PC-3 (cell line): ENCODE measurements at regions not wholly inside any gene's neighbourhood (a gene's known extent, or its start where the extent isn't known, plus 50 kb on each side); places are given as distances from the start of the nearest gene placed in this dataset.

Source experiments
- ATAC-seq: fragments of 200-7000 bp; cut with Tn5 transposase; 2 replicates; pipeline ENCODE4 v1.9.1; 2020; ENCODE audit warnings: mild to moderate bottlenecking, moderate library complexity
- BruUV-seq: library from RNA; stranded (reverse); fragments of 400-500 nt; replicated peaks from 2 replicates; lab custom pipeline; 2021; lab: Mats Ljungman, UMichigan
- CTCF ChIA-PET: fragments of 300-600 bp; sonication (Branson Sonifier 250); formaldehyde crosslinking; loops from one replicate; lab custom pipeline; 2022; ENCODE audit warnings: antibody characterized with exemption; lab: Charles Lee
- POLR2A ChIA-PET: fragments of 300-600 bp; sonication (Branson Sonifier 250); formaldehyde crosslinking; loops from one replicate; lab custom pipeline; 2022; ENCODE audit warnings: antibody characterized with exemption; ENCODE audit not compliant: unreplicated experiment; lab: Charles Lee
- DNase-seq: peaks from one replicate; pipeline ENCODE4 v3.0.0-alpha.2; 2015
- H2AFZ ChIP-seq: fragments of 300-600 bp; sonication (generic); 2 replicates; pipeline ENCODE4 v1.6.0; 2016; ENCODE audit warnings: antibody characterized with exemption, low read length
- H3F3A ChIP-seq: fragments of 300-600 bp; sonication (generic); one replicate; pipeline ENCODE4 v1.6.0; 2017; ENCODE audit warnings: antibody characterized with exemption, low read length, control low read depth, mild to moderate bottlenecking; ENCODE audit not compliant: unreplicated experiment
- H3K27ac ChIP-seq: fragments of 300-600 bp; sonication (generic); 2 replicates; pipeline ENCODE4 v1.5.1; 2016; ENCODE audit warnings: mild to moderate bottlenecking, low read length
- H3K27me3 ChIP-seq: fragments of 300-600 bp; sonication (generic); 2 replicates; pipeline ENCODE4 v1.6.1; 2016; ENCODE audit warnings: low read length, mixed read lengths
- H3K36me3 ChIP-seq: fragments of 300-600 bp; sonication (generic); 2 replicates; pipeline ENCODE4 v1.6.1; 2016; ENCODE audit warnings: low read depth, mixed run types, low read length, mixed read lengths
- H3K4me1 ChIP-seq: fragments of 300-600 bp; sonication (generic); 2 replicates; pipeline ENCODE4 v1.5.1; 2016; ENCODE audit warnings: low read length; ENCODE audit not compliant: insufficient read depth
- H3K4me2 ChIP-seq: fragments of 300-600 bp; sonication (generic); 2 replicates; pipeline ENCODE4 v1.6.0; 2016; ENCODE audit warnings: low read length
- H3K4me3 ChIP-seq: fragments of 300-600 bp; sonication (generic); 2 replicates; pipeline ENCODE4 v1.5.1; 2016; ENCODE audit warnings: mild to moderate bottlenecking, low read length, mixed read lengths
- H3K79me2 ChIP-seq: fragments of 300-600 bp; sonication (generic); 2 replicates; pipeline ENCODE4 v1.6.1; 2017; ENCODE audit warnings: low read length, mixed read lengths
- H3K9ac ChIP-seq: fragments of 300-600 bp; sonication (generic); 2 replicates; pipeline ENCODE4 v1.6.0; 2016; ENCODE audit warnings: mild to moderate bottlenecking, low read length
- H3K9me2 ChIP-seq: fragments of 300-600 bp; sonication (generic); replicated peaks from 2 replicates; pipeline ENCODE4 v1.6.1; 2016; ENCODE audit warnings: mixed run types, low read length, mixed read lengths
- H3K9me3 ChIP-seq: fragments of 300-600 bp; sonication (generic); 2 replicates; pipeline ENCODE4 v1.6.1; 2016; ENCODE audit warnings: low read length, mixed read lengths
- H4K20me1 ChIP-seq: fragments of 300-600 bp; sonication (generic); 2 replicates; pipeline ENCODE4 v1.6.1; 2016; ENCODE audit warnings: low read length, mixed read lengths
- CTCF ChIP-seq: fragments of 300-600 bp; sonication (generic); conservative IDR thresholded peaks from 2 replicates; pipeline ENCODE4 v1.5.1; 2017; ENCODE audit warnings: antibody characterized with exemption, low read depth, mild to moderate bottlenecking, low read length
- EZH2 ChIP-seq: fragments of 300-600 bp; sonication (generic); IDR thresholded peaks from one replicate; pipeline ENCODE4 v1.6.1; 2017; ENCODE audit warnings: antibody characterized with exemption, mild to moderate bottlenecking, low read length; ENCODE audit not compliant: unreplicated experiment
- EZH2phosphoT487 ChIP-seq: fragments of 300-600 bp; sonication (generic); IDR thresholded peaks from 2 replicates; pipeline ENCODE4 v1.6.1; 2018; ENCODE audit warnings: mild to moderate bottlenecking, antibody characterized with exemption, low read length, borderline replicate concordance
- intact Hi-C: fragments of 100-400 bp; cut with micrococcal nuclease; formaldehyde crosslinking; loops from 2 replicates; pipeline ENCODE4 v1.9.0; 2023

GRCh38 chr6:81148751-81149150 is 603.7 kb downstream of the TENT5A start:
- Histone ChIP-seq H3K4me2 (no peak overlapping the region), H3K4me3 (no peak overlapping the region), H3K36me3 (no peaks in the 10 kb centered on the region), H2AFZ (no peak overlapping the region), H3K27me3 (no peaks in the 10 kb centered on the region), H3K9me3 (no peaks in the 10 kb centered on the region), H3K9me2 (no peaks in the 10 kb centered on the region), H3K4me1 (no peaks in the 10 kb centered on the region), H3K79me2 (no peaks in the 10 kb centered on the region), H3K27ac (no peak overlapping the region), H3F3A (no peaks in the 10 kb centered on the region), H4K20me1 (no peaks in the 10 kb centered on the region), H3K9ac (no peak overlapping the region)
- POLR2A ChIA-PET = no interaction called here
- CTCF ChIA-PET = no interaction called here
- TF ChIP-seq EZH2phosphoT487 = no peak
- TF ChIP-seq EZH2 = no peak
- no peak for TF ChIP-seq CTCF
- ATAC-seq (no peak), DNase-seq (no peak)
- intact Hi-C loops = no loop called here
- BruUV-seq = no TSS peak

GRCh38 chr6:81145506-81145905 is 607.0 kb downstream of the TENT5A start:
- POLR2A ChIA-PET = no interaction called here
- Histone ChIP-seq H3K9me3 (no peaks in the 10 kb centered on the region), H3K9ac (no peak overlapping the region), H3K9me2 (no peaks in the 10 kb centered on the region), H3K27me3 (no peaks in the 10 kb centered on the region), H3K4me3 (no peak overlapping the region), H2AFZ (no peak overlapping the region), H3K4me2 (no peak overlapping the region), H3K27ac (no peak overlapping the region), H3K4me1 (no peaks in the 10 kb centered on the region), H3F3A (no peaks in the 10 kb centered on the region), H4K20me1 (no peaks in the 10 kb centered on the region), H3K79me2 (no peaks in the 10 kb centered on the region), H3K36me3 (no peaks in the 10 kb centered on the region)
- CTCF ChIA-PET = no interaction called here
- no peak for TF ChIP-seq EZH2
- TF ChIP-seq CTCF = no peak
- no peak for TF ChIP-seq EZH2phosphoT487
- intact Hi-C loops = no loop called here
- BruUV-seq = no TSS peak
- ATAC-seq (no peak), DNase-seq (no peak)

GRCh38 chr6:81144346-81144745 is 608.1 kb downstream of the TENT5A start:
- Histone ChIP-seq H3K9me2 (no peaks in the 10 kb centered on the region), H3K27me3 (no peaks in the 10 kb centered on the region), H3K9me3 (no peaks in the 10 kb centered on the region), H3K27ac (no peak overlapping the region), H4K20me1 (no peaks in the 10 kb centered on the region), H3F3A (no peaks in the 10 kb centered on the region), H2AFZ (no peak overlapping the region), H3K4me2 (no peak overlapping the region), H3K4me3 (no peak overlapping the region), H3K9ac (no peak overlapping the region), H3K36me3 (no peaks in the 10 kb centered on the region), H3K4me1 (no peaks in the 10 kb centered on the region), H3K79me2 (no peaks in the 10 kb centered on the region)
- intact Hi-C loops = no loop called here
- BruUV-seq = no TSS peak
- ChIA-PET CTCF (no interaction called here), POLR2A (no interaction called here)
- TF ChIP-seq EZH2phosphoT487 (no peak), EZH2 (no peak)
- no peak for DNase-seq
- no peak for ATAC-seq
